SH-SY5Y (cell line): ENCODE measurements at regions not wholly inside any gene's neighbourhood (a gene's known extent, or its start where the extent isn't known, plus 50 kb on each side); places are given as distances from the start of the nearest gene placed in this dataset.

Experiments used
- GATA2 ChIP-seq: IDR thresholded peaks from 2 replicates; pipeline ENCODE4 v1.6.1; 2011; ENCODE audit warnings: mild to moderate bottlenecking, low read depth, low read length
- GATA3 ChIP-seq: IDR thresholded peaks from 2 replicates; pipeline ENCODE4 v1.6.1; 2011; ENCODE audit warnings: low read depth, mild to moderate bottlenecking, low read length, moderate library complexity

DNA sequence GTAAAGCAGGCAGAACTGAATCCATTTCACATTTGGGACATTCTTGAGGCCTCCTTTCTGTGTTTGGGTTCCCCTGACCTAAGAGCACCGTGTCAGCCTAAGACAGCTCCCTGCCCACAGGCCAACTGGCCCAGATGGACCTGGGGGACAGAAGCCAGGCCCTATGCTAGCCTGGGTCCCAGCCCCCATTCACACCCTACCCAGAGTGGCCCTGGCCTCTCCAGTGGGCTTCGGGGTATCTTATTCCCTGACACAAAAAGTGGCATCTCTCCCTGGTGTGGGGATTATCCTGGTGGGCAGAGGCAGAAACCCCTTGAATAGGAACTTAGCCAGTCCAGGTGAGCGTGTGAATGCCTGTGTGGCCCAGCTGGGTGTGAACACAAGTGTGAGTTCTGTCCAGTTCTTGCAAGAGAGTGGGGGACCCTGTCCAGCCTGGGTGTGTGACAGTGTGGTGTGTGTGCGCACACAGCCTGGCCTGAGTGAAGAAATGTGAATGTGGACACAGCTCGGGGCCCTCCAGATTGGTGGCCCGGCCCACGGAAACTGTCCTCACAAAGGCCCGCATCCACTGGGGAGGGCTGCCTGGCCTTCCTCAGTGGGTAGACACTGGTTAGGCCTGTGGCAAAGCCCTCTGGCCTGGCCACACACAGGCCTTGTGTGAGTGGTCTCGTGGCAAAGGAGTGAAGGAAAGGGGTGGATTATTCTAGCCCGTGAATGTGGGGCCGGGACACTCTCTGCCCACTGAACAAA lies 63.0 kb upstream of the HAAO start:
- TF ChIP-seq GATA2 (no peak), GATA3 (no peak)
